Astrocyte of the cerebellum (primary cell): ENCODE measurements at regions not wholly inside any gene's neighbourhood (a gene's known extent, or its start where the extent isn't known, plus 50 kb on each side); places are given as distances from the start of the nearest gene placed in this dataset.

Experiments
- DNase-seq: peaks from one replicate; pipeline ENCODE4 v3.0.0-alpha.2; 2011; ENCODE audit warnings: low read depth
- H3K4me3 ChIP-seq: 2 replicates; pipeline ENCODE4 v1.5.1; 2011; ENCODE audit warnings: mild to moderate bottlenecking, low read depth, low read length, moderate library complexity
- in situ Hi-C: cut with HindIII; loops from 2 replicates; pipeline ENCODE4 v1.10.0; 2017; ENCODE audit warnings: low sequenced_read_pairs
- TF ChIP-seq, protein P1 (sequence below): IDR thresholded peaks from 2 replicates; pipeline ENCODE4 v1.5.1; 2012; ENCODE audit warnings: low read length, low read depth, moderate library complexity, mild to moderate bottlenecking; ENCODE audit errors: missing control alignments

DNA sequence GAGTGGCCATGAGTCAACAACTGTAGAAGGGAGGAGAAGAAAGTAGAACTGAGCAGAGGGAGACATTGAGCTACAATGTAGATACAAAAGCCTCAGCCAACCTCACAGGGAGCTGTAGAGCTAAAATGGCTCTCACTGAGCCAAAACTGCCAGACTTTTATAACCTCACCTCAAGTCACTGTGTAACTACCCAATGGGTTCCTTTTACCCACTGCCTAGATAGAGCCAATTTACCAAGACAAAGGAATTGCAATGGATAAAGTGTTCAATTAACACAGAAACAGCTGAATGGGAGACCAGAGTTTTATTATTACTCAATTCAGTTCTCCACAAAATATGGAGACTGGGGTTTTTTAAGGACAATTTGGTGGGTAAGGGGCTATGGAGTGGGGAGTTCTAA, 938.9 kb upstream of the GRIA3 start:
- DNase-seq: no peak
- in situ Hi-C loops: no loop called here
- TF ChIP-seq, protein P1, sequence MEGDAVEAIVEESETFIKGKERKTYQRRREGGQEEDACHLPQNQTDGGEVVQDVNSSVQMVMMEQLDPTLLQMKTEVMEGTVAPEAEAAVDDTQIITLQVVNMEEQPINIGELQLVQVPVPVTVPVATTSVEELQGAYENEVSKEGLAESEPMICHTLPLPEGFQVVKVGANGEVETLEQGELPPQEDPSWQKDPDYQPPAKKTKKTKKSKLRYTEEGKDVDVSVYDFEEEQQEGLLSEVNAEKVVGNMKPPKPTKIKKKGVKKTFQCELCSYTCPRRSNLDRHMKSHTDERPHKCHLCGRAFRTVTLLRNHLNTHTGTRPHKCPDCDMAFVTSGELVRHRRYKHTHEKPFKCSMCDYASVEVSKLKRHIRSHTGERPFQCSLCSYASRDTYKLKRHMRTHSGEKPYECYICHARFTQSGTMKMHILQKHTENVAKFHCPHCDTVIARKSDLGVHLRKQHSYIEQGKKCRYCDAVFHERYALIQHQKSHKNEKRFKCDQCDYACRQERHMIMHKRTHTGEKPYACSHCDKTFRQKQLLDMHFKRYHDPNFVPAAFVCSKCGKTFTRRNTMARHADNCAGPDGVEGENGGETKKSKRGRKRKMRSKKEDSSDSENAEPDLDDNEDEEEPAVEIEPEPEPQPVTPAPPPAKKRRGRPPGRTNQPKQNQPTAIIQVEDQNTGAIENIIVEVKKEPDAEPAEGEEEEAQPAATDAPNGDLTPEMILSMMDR: no peak
- no peak overlapping the region for H3K4me3 ChIP-seq

DNA sequence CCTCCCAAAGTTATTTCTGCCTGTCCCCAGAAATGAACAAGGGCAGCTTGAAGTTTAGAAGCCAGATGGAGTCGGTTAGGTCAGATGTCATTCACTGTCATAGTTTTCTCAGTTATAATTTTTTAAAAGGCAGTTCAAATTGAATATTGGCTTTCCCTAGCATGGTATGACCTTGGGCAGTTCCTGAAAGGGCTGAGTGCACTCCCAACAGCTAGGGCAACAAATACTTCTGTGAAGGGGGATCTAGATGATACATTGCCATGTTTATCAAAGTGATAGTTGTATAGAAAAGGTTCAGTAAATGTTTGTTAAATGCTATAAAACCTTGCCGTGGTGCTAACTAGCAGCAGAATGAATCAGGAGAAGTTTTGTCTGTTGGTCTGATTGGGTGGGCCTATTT, 938.1 kb upstream of the GRIA3 start:
- DNase-seq: no peak
- TF ChIP-seq, protein P1: no peak
- H3K4me3 ChIP-seq: no peak overlapping the region
- in situ Hi-C loops: no loop called here

DNA sequence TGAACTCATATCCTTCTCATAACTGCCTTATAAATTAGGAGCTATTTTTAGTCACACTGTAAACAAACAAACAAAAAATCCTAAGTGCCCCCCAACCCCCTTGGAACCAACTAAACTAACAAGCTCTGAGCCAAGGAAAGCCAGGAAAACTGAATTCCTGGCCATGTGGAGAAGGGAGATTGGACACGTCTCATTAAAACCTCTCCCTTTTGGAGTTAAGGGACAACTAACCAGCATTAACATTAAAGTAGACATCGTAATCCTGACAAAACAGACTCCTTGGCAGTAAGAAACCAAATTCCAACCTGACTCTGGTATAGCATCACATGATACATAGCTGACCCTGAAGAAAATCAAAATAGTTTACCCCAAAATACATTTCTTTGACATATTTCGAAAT, 937.1 kb upstream of the GRIA3 start:
- DNase-seq: no peak
- no peak overlapping the region for H3K4me3 ChIP-seq
- in situ Hi-C loops: no loop called here
- TF ChIP-seq, protein P1: no peak

DNA sequence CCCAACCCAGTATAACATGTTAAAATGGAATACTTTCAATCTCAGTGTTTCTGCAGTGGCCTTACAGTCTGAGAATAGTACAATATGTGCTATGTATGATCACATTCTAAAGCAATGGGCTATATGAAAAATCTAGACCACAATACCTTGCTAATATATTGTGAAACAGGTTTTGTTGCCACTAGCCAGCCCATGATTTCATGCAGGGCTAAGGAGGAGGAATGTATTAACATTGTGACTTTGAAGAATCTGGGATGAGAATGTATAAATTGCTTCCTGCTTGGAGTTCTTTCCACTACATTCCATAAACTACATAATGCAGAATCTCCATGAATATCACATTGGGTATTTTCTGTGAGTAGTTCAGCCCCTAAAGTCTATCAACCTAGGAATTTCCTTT, 935.4 kb upstream of the GRIA3 start:
- DNase-seq: no peak
- H3K4me3 ChIP-seq: no peak overlapping the region
- TF ChIP-seq, protein P1: no peak
- in situ Hi-C loops: no loop called here

GRCh38 chrX:122252454-122252853, 931.6 kb upstream of the GRIA3 start:
- in situ Hi-C loops: no loop called here
- TF ChIP-seq, protein P1: no peak
- no peak for DNase-seq
- H3K4me3 ChIP-seq: no peak overlapping the region

GRCh38 chrX:122268353-122268752, 915.7 kb upstream of the GRIA3 start:
- in situ Hi-C loops: no loop called here
- no peak overlapping the region for H3K4me3 ChIP-seq
- TF ChIP-seq, protein P1: no peak

GRCh38 chrX:122269243-122269781, 914.8 kb upstream of the GRIA3 start:
- DNase-seq: no peak
- TF ChIP-seq, protein P1: no peak
- in situ Hi-C loops: no loop called here
- H3K4me3 ChIP-seq: no peak overlapping the region

More at GRCh38 chrX:122268353-122268752, 915.7 kb upstream of the GRIA3 start:
- DNase-seq: no peak
